ENCODE measurements at regions not wholly inside any gene's neighbourhood (a gene's known extent, or its start where the extent isn't known, plus 50 kb on each side); places are given as distances from the start of the nearest gene placed in this dataset.

DNA sequence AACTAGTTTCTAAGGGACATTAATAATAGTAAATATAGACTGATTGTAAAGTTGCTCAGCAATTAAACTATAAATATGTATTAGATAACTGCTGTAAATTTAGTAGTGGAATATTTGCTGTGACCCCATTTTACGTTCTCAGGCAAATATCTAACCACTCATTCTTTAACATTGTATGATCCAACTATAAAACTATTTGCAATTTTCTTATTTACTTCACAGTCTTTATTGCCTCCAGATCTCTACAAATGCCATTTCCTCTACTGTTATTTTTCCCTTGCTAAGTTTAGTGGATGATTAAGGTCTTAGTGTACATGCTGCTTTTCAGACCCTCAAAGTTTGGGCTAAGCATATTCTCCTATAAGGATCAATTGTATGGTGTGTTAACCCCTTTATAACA, 526.2 kb upstream of the ST8SIA4 start:
- DNase-seq (no peak), ATAC-seq (no peak)
- H3K36me3 Mint-ChIP-seq = no peaks in the 10 kb centered on the region
- CTCF ChIA-PET = no interaction called here
- no peaks in the 10 kb centered on the region for H3K27me3 Mint-ChIP-seq
- H3K4me3 Mint-ChIP-seq = no peak overlapping the region
- no peak overlapping the region for H3K27ac Mint-ChIP-seq
- no peaks in the 10 kb centered on the region for H3K4me1 Mint-ChIP-seq
- H3K9me3 Mint-ChIP-seq (ENCODE audit: low read depth) = peaks cover 5% of the 10 kb centered on the region

DNA sequence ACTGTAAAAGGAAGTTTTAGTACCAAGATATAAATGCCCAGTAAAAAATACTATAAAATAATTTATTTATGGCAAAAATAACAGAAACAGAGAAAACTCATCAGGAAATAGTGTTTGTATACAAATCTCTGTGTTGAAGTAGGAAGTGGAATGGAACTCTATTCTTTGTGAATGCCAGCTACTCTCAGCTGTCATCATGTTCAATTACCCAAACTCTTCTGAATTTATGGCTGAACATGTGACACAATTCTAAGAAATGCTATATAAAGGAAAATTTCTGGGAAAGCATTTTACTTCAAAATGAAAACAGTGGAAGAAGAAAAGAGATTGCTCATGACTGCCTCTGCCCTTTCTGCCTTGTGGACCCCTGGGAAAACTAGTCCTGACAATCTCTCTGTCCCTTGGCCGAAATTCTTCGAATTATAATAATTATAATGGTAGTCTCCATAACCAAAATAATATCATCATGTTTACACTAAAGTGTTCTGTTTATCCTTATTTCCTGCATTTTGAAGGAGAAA, 522.3 kb upstream of the ST8SIA4 start:
- H3K9me3 Mint-ChIP-seq (ENCODE audit: low read depth) = peaks cover 1% of the 10 kb centered on the region
- H3K4me3 Mint-ChIP-seq = no peak overlapping the region
- no peaks in the 10 kb centered on the region for H3K27me3 Mint-ChIP-seq
- no peak for ATAC-seq
- no peaks in the 10 kb centered on the region for H3K4me1 Mint-ChIP-seq
- CTCF ChIA-PET = no interaction called here
- no peaks in the 10 kb centered on the region for H3K36me3 Mint-ChIP-seq
- no peak for DNase-seq
- H3K27ac Mint-ChIP-seq = no peak overlapping the region

DNA sequence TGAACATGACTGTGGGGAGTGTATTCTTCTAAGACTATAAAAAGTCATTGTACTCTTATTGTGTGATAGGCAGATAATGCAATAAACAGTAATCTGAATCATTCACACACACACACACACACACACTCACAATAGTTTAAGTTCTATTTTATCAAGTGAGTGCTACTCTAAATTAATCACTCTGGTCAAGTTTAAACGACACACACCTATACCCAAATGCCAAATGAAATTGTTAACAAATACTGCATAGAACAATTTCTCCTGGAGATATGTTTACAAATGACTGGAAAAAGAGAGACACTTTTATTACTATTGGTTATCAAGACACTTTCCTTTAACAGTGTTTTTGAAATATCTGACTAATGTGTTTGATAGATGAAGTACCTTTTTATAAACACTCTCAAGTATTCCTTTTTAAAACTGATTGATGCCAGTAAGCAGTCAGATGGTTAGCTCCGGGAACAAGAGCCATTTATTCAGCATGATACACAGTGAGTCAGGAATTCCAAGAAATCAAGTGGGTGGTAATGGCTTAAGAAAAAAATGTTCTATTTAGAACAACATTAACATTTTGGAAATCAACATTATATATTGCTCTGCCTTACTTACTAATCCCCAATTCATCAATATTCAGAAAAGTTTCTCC, 521.6 kb upstream of the ST8SIA4 start:
- H3K27me3 Mint-ChIP-seq = no peaks in the 10 kb centered on the region
- H3K9me3 Mint-ChIP-seq (ENCODE audit: low read depth) = no peaks in the 10 kb centered on the region
- no peaks in the 10 kb centered on the region for H3K36me3 Mint-ChIP-seq
- H3K4me3 Mint-ChIP-seq = no peak overlapping the region
- DNase-seq (no peak), ATAC-seq (no peak)
- H3K4me1 Mint-ChIP-seq = no peaks in the 10 kb centered on the region
- no peak overlapping the region for H3K27ac Mint-ChIP-seq
- CTCF ChIA-PET = no interaction called here

DNA sequence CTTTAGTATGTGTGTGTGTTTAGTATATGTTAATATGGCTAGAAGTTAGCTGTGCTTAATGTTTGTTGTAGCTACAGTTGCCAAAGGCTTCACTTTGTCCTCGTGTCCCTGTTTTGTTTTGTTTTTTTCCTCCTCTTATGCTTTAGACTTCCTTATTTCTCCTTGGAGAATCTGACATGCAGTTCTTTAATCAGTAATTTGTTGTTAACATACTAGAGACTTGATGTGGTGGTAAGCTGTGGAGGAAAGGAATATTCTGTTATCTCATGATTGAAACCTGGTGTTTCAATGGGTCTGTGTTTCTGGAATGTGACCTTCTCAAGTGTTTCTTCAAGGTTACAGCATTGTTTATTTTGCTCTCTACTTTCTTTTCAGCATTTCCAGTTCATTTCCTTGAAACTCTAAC, 515.6 kb upstream of the ST8SIA4 start:
- H3K27ac Mint-ChIP-seq = no peak overlapping the region
- H3K9me3 Mint-ChIP-seq (ENCODE audit: low read depth) = no peaks in the 10 kb centered on the region
- no peak overlapping the region for H3K4me3 Mint-ChIP-seq
- DNase-seq (no peak), ATAC-seq (no peak)
- CTCF ChIA-PET = no interaction called here
- H3K27me3 Mint-ChIP-seq = no peaks in the 10 kb centered on the region
- no peaks in the 10 kb centered on the region for H3K4me1 Mint-ChIP-seq
- no peaks in the 10 kb centered on the region for H3K36me3 Mint-ChIP-seq

DNA sequence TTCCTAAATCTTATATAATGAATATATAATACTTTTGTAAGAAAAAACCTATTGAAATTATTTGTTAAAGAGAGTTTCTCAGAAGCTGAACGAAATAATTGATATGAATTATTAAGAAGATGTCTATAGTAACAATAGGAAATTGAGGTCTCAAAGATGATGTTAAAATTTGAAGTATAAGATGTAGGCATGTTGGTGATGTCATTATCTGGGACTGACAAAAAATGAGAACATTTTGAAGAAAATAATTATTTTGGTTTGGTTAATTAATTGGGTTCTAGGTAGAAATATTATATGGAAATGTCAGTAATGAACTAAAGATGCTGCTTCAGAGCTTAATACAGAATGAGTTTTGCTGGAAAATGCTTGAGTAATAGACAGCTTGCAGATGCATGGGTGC, 501.4 kb upstream of the ST8SIA4 start:
- no peaks in the 10 kb centered on the region for H3K27me3 Mint-ChIP-seq
- no peaks in the 10 kb centered on the region for H3K4me1 Mint-ChIP-seq
- ATAC-seq (no peak), DNase-seq (no peak)
- H3K27ac Mint-ChIP-seq = no peak overlapping the region
- CTCF ChIA-PET = no interaction called here
- no peaks in the 10 kb centered on the region for H3K36me3 Mint-ChIP-seq
- no peaks in the 10 kb centered on the region for H3K9me3 Mint-ChIP-seq (ENCODE audit: low read depth)
- H3K4me3 Mint-ChIP-seq = no peak overlapping the region

DNA sequence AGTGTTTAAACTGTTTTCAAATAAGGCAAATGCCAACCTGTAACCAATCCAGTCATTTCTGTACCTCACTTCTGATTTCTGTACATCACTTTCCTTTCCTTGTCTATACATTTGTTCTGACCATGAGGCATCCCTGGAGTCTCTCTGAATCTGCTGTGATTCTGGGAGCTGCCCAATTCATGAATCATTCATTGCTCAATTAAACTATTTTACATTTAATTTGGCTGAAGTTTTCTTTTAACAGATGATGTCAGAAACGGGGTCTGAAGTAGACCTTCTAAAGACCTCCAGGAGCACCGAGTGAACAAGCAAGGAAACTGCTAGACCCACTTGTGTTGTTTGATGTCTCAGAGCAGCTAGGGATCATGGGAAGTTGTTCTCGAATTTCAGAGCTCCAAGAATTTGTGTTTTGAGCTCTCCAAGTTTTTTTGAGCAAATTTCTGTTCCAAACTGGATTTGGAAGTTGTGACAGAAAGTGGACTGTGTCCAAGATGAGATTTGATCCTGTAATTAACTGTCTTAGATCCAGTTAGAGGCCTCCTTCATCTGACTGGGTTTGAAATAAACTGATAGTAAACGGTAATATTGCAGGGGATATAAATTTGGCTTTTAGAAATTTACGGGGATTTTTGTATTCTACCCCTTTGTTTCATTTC, 490.8 kb upstream of the ST8SIA4 start:
- Mint-ChIP-seq H3K4me3 (no peak overlapping the region), H3K36me3 (no peaks in the 10 kb centered on the region), H3K27ac (no peak overlapping the region), H3K9me3 (ENCODE audit: low read depth) (no peaks in the 10 kb centered on the region), H3K4me1 (no peaks in the 10 kb centered on the region), H3K27me3 (no peaks in the 10 kb centered on the region)
- ATAC-seq (no peak), DNase-seq (no peak)
- CTCF ChIA-PET = no interaction called here

DNA sequence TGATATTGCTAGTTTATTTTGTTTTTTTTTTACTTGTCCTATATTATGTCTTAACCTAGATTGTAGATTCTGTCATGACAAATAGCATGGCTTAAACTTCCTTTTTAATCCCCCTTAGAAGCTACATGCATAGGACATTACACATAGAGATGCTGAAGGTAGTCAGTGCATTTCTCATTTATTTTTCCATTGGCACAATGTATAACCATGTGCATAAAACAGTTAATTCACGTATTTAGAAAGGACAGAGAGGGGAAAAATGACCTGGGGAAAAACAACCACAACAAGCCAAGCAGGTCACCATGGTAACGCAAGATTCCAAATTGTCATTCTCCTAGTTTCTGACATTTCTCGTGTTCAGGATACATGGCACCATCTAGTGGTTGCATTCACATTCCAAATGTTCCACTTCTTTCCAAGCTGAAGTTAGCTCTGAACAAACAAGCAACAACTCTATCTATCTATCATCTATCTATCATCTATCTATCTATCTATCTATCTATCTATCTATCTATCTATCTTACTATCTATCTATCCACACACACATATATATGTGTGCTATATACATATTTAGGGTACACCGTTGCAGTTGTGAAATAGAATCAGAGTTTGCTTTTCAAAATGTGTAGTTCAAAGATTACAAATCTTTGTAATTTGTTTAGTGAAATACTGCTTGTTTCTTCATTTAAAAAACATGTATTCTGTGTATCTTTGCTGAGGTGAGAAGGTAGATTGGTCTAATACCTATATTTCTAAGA, 487.2 kb upstream of the ST8SIA4 start:
- DNase-seq (no peak), ATAC-seq (no peak)
- no peak overlapping the region for H3K4me3 Mint-ChIP-seq
- peaks cover 5% of the 10 kb centered on the region for H3K27me3 Mint-ChIP-seq
- H3K9me3 Mint-ChIP-seq (ENCODE audit: low read depth) = no peaks in the 10 kb centered on the region
- no peaks in the 10 kb centered on the region for H3K36me3 Mint-ChIP-seq
- CTCF ChIA-PET = interaction anchor here (0.7 to 1.3 kb wide), 3 partner anchors 44 to 960 kb away, joined by 3 to 4 read pairs (median 3); no protein-coding TSS in a partner anchor
- no peak overlapping the region for H3K27ac Mint-ChIP-seq
- H3K4me1 Mint-ChIP-seq = no peaks in the 10 kb centered on the region

DNA sequence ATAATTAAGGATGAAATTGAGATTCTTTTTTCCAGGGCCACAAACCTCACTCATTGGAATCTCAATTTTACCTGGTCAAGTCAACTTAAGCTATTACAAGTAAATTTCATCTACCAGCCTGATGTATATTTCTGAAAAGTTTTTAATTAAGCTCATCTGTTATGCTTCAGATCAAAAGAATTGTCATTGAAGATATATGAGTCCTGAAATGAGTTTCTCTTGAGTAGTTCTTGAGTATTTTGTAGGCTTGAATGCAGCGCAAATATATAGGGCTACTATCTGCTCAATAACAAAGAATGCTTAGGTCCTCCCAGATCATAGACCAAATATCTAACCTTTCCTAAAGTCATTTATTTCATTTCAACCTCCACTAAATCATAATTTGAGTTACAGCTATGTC, 482.2 kb upstream of the ST8SIA4 start:
- H3K9me3 Mint-ChIP-seq (ENCODE audit: low read depth) = no peaks in the 10 kb centered on the region
- CTCF ChIA-PET = no interaction called here
- no peak for ATAC-seq
- no peak for DNase-seq
- H3K27ac Mint-ChIP-seq = no peak overlapping the region
- H3K4me1 Mint-ChIP-seq = no peaks in the 10 kb centered on the region
- H3K27me3 Mint-ChIP-seq = peaks cover 8% of the 10 kb centered on the region
- H3K36me3 Mint-ChIP-seq = no peaks in the 10 kb centered on the region
- no peak overlapping the region for H3K4me3 Mint-ChIP-seq

DNA sequence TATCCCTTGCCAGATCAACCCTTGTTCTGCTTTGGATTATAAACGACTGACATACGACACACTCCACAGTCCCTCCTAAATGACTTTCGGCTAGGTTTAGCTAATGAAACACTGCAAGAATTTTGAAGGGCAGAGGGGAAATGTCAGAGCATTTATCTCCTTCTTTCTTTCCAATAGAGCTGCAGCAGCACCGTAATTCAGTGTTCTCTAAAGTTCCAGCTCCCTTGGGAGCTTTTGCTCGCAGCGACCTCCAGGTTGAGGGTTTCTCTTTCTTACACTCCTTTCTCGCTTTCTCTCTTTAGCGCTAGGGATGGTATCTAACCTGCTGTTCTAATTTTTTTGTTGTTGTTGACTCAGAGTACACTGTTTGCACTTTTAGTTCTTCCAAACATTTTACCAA, 467.1 kb upstream of the ST8SIA4 start:
- H3K27me3 Mint-ChIP-seq = peaks cover 7% of the 10 kb centered on the region
- H3K36me3 Mint-ChIP-seq = no peaks in the 10 kb centered on the region
- no peak overlapping the region for H3K4me3 Mint-ChIP-seq
- CTCF ChIA-PET = no interaction called here
- DNase-seq = no peak
- no peaks in the 10 kb centered on the region for H3K9me3 Mint-ChIP-seq (ENCODE audit: low read depth)
- H3K27ac Mint-ChIP-seq = no peak overlapping the region
- H3K4me1 Mint-ChIP-seq = no peaks in the 10 kb centered on the region
- no peak for ATAC-seq

DNA sequence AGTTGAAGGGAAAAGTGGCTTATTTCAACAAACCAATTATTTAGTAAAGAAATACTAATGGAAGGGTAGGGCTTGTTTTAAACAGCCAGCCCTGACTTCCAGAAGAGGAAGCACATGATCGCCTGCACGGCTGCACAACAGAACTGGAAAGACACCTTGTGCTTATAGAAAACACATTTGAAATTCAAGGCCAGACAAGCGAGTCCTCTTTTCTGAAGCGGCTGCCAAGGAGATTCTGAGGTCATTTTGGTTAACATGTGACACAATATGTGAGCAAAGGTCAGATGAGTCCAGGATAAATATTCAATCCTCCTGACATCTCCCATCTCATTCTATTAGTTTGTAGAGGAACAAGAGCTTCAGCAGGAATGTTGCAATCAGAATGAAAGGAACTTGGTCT, 461.4 kb upstream of the ST8SIA4 start:
- Mint-ChIP-seq H3K27me3 (no peaks in the 10 kb centered on the region), H3K9me3 (ENCODE audit: low read depth) (no peaks in the 10 kb centered on the region), H3K4me1 (no peaks in the 10 kb centered on the region), H3K36me3 (no peaks in the 10 kb centered on the region), H3K4me3 (no peak overlapping the region), H3K27ac (no peak overlapping the region)
- CTCF ChIA-PET = no interaction called here
- DNase-seq (no peak), ATAC-seq (no peak)

DNA sequence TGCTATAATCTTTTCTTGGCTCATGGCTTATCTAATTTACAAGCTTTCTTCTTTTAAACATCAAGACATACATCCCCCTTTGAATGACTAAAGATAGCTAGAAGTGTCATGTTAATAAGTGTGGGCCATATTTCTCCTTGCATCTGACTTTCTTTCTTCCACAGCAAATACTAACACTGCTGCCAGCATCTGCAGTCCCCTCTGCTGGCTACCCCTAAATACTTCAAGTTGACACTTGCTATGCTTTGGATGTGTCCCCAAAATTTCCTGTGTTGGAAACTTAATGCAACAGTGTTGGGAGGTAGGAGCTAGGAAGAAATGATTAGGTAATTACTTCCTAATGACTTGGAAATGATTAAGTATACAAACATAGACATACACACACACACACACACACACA, 459.0 kb upstream of the ST8SIA4 start:
- DNase-seq (no peak), ATAC-seq (no peak)
- no peak overlapping the region for H3K27ac Mint-ChIP-seq
- no peaks in the 10 kb centered on the region for H3K4me1 Mint-ChIP-seq
- CTCF ChIA-PET = no interaction called here
- H3K27me3 Mint-ChIP-seq = no peaks in the 10 kb centered on the region
- no peaks in the 10 kb centered on the region for H3K9me3 Mint-ChIP-seq (ENCODE audit: low read depth)
- no peaks in the 10 kb centered on the region for H3K36me3 Mint-ChIP-seq
- H3K4me3 Mint-ChIP-seq = no peak overlapping the region

DNA sequence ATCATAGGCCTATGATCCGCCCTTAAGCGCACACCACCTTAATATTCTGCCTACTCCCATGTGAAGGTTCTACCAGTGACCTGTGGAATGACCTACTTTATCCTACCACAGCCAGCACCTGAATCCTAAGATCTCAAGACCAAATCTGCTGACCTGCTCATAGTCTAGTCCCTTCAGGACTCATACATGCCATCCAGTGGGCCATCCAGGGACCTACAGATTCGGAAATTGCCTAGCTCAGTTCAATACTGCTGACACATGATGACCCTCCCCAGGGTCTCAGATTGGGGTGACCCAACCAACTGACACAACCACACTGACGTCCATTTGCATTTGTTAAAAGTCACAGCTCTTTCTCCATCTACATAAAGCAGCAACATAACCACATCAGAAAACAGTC, 443.8 kb upstream of the ST8SIA4 start:
- H3K4me1 Mint-ChIP-seq = no peaks in the 10 kb centered on the region
- H3K9me3 Mint-ChIP-seq (ENCODE audit: low read depth) = peaks cover 3% of the 10 kb centered on the region
- no peak overlapping the region for H3K27ac Mint-ChIP-seq
- DNase-seq (no peak), ATAC-seq (no peak)
- no peak overlapping the region for H3K4me3 Mint-ChIP-seq
- CTCF ChIA-PET = interaction anchor here (1.1 to 1.2 kb wide), 2 partner anchors 10 to 44 kb away, joined by 3 read pairs; no protein-coding TSS in a partner anchor
- no peaks in the 10 kb centered on the region for H3K36me3 Mint-ChIP-seq
- peaks cover 2% of the 10 kb centered on the region for H3K27me3 Mint-ChIP-seq

DNA sequence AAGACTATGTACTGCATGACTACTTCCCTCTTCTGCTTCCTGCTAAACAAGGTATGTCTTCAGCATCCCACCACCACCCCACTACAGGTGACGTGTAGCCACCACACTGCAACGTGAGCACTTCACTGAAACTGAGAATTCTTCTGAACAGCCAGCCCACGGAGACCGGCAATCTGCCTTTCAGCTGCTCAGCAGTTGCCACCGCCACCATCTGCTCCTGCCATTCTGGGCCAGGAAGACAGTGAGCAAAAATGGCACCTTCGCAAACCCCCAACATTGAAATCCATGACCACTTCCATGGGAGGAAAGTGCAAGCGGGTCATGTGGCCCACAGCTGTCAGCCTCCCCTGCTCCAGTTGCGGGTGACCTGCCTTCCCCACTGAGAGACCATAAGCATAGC, 443.4 kb upstream of the ST8SIA4 start:
- Mint-ChIP-seq H3K4me1 (no peaks in the 10 kb centered on the region), H3K36me3 (no peaks in the 10 kb centered on the region), H3K27me3 (peaks cover 2% of the 10 kb centered on the region), H3K9me3 (ENCODE audit: low read depth) (peaks cover 3% of the 10 kb centered on the region), H3K4me3 (no peak overlapping the region), H3K27ac (no peak overlapping the region)
- DNase-seq = no peak
- CTCF ChIA-PET = interaction anchor here (1.2 kb wide), 1 partner anchor 44 kb away, joined by 3 read pairs; no protein-coding TSS in a partner anchor
- no peak for ATAC-seq

DNA sequence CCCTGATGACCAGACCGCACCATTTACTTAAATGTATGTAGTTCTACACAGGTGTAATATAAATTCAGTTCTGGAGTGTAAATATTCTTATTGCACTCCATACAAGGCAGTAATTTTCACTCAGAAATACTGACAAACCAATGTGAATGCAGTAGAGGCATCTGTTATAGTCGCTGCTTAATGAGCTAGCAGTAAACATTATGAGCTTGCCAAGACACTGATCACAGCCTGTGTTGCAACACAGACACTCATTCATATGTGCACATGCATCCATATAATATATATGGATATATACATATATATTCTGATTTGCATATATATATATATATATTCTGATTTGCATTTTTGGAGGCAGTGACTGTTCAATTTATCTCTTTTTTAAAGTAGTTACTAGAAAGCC, 435.1 kb upstream of the ST8SIA4 start:
- no peak overlapping the region for H3K4me3 Mint-ChIP-seq
- CTCF ChIA-PET = no interaction called here
- ATAC-seq (no peak), DNase-seq (no peak)
- H3K4me1 Mint-ChIP-seq = no peaks in the 10 kb centered on the region
- H3K9me3 Mint-ChIP-seq (ENCODE audit: low read depth) = no peaks in the 10 kb centered on the region
- H3K27ac Mint-ChIP-seq = no peak overlapping the region
- peaks cover 2% of the 10 kb centered on the region for H3K27me3 Mint-ChIP-seq
- no peaks in the 10 kb centered on the region for H3K36me3 Mint-ChIP-seq
